Osteoblast (primary cell): ENCODE measurements at regions not wholly inside any gene's neighbourhood (a gene's known extent, or its start where the extent isn't known, plus 50 kb on each side); places are given as distances from the start of the nearest gene placed in this dataset.

Source experiments
- DNase-seq: peaks from one replicate; pipeline ENCODE4 v3.0.0; 2011; ENCODE audit warnings: low spot score, mixed read lengths; ENCODE audit not compliant: insufficient read length; ENCODE audit errors: missing footprints
- H2AFZ ChIP-seq: 2 replicates; pipeline ENCODE4 v1.6.0; 2011; ENCODE audit warnings: mild to moderate bottlenecking, low read length
- H3K27ac ChIP-seq: 2 replicates; pipeline ENCODE4 v1.5.1; 2011; ENCODE audit warnings: mild to moderate bottlenecking, low read depth, low read length, moderate library complexity
- H3K27me3 ChIP-seq: 2 replicates; pipeline ENCODE4 v1.6.0; 2012; ENCODE audit warnings: mild to moderate bottlenecking, control low read depth, inconsistent platforms, low read length, moderate library complexity; ENCODE audit not compliant: insufficient read depth
- H3K36me3 ChIP-seq: 2 replicates; pipeline ENCODE4 v1.5.1; 2011; ENCODE audit warnings: mild to moderate bottlenecking, low read length, control low read depth, moderate library complexity; ENCODE audit not compliant: insufficient read depth
- H3K4me1 ChIP-seq: 2 replicates; pipeline ENCODE4 v1.5.1; 2011; ENCODE audit warnings: mild to moderate bottlenecking, low read length, control low read depth, moderate library complexity; ENCODE audit not compliant: insufficient read depth
- H3K4me2 ChIP-seq: 2 replicates; pipeline ENCODE4 v1.6.0; 2011; ENCODE audit warnings: mild to moderate bottlenecking, low read length; ENCODE audit not compliant: insufficient read depth
- H3K4me3 ChIP-seq: fragments of 200-600 bp; sonication (generic); 3 replicates; pipeline ENCODE4 v1.5.1; 2012; ENCODE audit warnings: mild to moderate bottlenecking, low read length, inconsistent platforms; ENCODE audit not compliant: insufficient read depth
- H3K79me2 ChIP-seq: 2 replicates; pipeline ENCODE4 v1.6.0; 2012; ENCODE audit warnings: mild to moderate bottlenecking, low read length, control low read depth, inconsistent platforms; ENCODE audit not compliant: insufficient read depth
- H3K9me3 ChIP-seq: 2 replicates; pipeline ENCODE4 v1.5.1; 2011; ENCODE audit warnings: low read depth, low read length, control low read depth
- H4K20me1 ChIP-seq: 2 replicates; pipeline ENCODE4 v1.6.0; 2012; ENCODE audit warnings: mild to moderate bottlenecking, low read length, control low read depth; ENCODE audit not compliant: insufficient read depth
- TF ChIP-seq, protein P1 (sequence below): IDR thresholded peaks from 2 replicates; pipeline ENCODE4 v1.5.1; 2011; ENCODE audit warnings: mild to moderate bottlenecking, low read depth, low read length, moderate library complexity; ENCODE audit errors: extremely low read depth

DNA sequence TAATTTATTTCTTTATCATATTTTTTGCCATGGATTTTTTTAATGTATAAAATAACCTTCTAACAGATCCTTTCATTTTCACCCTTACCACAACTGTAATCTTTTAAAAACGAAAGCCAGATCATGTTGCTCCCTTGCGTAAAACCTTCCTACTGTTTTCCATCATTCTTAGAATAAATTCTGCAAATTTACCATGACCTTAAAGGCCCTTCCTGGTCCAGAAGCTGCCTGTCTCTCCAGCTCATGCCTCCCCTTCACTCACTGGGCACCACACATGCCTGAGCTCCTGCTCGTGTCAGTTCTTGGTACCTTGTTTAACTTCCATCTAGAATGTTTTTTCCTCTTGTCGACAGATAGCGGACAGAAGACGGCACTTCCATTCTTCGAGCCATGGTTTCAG lies 245.0 kb upstream of the CDH5 start:
- Histone ChIP-seq H3K79me2 (no peaks in the 10 kb centered on the region), H2AFZ (peak overlapping the region; percentile 73), H3K4me2 (peak overlapping the region; percentile 13), H3K27me3 (no peaks in the 10 kb centered on the region), H3K36me3 (no peaks in the 10 kb centered on the region), H3K9me3 (no peaks in the 10 kb centered on the region), H4K20me1 (no peaks in the 10 kb centered on the region), H3K4me1 (peaks cover 8% of the 10 kb centered on the region), H3K27ac (no peak overlapping the region), H3K4me3 (no peak overlapping the region)
- TF ChIP-seq, protein P1, sequence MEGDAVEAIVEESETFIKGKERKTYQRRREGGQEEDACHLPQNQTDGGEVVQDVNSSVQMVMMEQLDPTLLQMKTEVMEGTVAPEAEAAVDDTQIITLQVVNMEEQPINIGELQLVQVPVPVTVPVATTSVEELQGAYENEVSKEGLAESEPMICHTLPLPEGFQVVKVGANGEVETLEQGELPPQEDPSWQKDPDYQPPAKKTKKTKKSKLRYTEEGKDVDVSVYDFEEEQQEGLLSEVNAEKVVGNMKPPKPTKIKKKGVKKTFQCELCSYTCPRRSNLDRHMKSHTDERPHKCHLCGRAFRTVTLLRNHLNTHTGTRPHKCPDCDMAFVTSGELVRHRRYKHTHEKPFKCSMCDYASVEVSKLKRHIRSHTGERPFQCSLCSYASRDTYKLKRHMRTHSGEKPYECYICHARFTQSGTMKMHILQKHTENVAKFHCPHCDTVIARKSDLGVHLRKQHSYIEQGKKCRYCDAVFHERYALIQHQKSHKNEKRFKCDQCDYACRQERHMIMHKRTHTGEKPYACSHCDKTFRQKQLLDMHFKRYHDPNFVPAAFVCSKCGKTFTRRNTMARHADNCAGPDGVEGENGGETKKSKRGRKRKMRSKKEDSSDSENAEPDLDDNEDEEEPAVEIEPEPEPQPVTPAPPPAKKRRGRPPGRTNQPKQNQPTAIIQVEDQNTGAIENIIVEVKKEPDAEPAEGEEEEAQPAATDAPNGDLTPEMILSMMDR, result no peak
- DNase-seq, result no peak

DNA sequence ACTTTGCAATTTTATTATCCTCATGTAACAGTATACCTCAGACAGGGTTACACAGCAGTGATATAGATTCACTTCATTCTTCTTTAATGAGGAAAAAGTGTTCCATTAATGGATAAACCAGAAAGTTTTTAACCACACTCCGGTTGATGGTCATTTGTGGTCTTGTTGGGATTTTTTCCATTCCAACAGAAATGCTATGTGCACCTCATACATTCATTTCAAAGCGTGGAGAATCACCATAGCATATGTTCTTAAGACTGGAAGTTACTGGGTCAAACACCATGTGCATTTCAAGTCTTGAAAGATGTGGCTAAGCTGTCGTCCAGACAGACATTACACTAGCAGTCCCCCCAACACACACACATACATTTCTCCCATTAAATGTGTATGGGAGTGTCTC lies 245.8 kb upstream of the CDH5 start:
- no peak overlapping the region for H3K4me2 ChIP-seq
- H2AFZ ChIP-seq, result peak overlapping the region; percentile 63
- no peaks in the 10 kb centered on the region for H3K36me3 ChIP-seq
- no peak for DNase-seq
- H3K27ac ChIP-seq, result no peak overlapping the region
- no peak overlapping the region for H3K4me3 ChIP-seq
- H4K20me1 ChIP-seq, result no peaks in the 10 kb centered on the region
- H3K79me2 ChIP-seq, result no peaks in the 10 kb centered on the region
- no peaks in the 10 kb centered on the region for H3K9me3 ChIP-seq
- H3K27me3 ChIP-seq, result no peaks in the 10 kb centered on the region
- peaks cover 14% of the 10 kb centered on the region for H3K4me1 ChIP-seq
- TF ChIP-seq, protein P1, result no peak

DNA sequence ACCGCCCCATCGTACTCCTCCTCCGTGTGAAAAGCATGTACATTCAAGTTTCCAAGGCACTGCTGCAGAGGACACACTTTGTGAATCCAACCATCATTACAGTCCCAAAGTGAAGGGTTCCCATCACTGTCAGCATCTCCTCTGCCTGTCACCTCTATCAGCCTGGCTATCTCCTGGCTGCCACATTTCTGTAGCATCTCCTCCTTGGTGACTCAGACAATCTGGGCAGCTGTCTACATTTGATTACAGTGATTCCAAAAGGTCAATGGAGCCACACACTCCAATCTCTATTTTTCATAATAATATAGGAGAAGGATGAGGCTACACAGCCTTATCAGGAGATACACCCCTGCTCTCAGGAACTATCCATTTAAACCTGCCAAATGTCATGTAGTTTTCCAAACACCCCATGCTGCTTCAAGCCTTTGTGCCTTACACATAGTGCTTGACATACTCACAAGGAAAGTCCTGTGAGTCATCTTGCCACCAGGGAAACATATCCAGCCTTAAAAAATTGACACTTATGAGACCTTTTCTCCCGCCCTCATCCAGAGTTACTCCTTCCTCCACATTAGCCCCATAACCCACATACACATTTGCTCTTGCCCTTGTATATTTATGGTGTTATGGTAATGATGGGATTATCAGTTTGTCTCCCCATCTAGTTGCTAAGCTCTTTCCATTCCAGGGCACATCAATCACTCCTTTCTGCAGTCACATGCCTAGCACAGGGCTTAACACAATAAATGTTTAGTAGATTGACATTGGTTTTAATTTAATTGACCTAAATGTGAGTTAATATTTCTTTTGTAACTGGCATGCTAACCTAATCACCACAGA lies 250.1 kb upstream of the CDH5 start:
- Histone ChIP-seq H3K27me3 (no peaks in the 10 kb centered on the region), H3K36me3 (no peaks in the 10 kb centered on the region), H3K4me2 (peak overlapping the region; percentile 11), H3K79me2 (no peaks in the 10 kb centered on the region), H3K4me3 (no peak overlapping the region), H3K4me1 (peaks cover 14% of the 10 kb centered on the region), H2AFZ (peak overlapping the region; percentile 20), H4K20me1 (no peaks in the 10 kb centered on the region), H3K9me3 (no peaks in the 10 kb centered on the region), H3K27ac (peak overlapping the region; percentile 10)
- TF ChIP-seq, protein P1, result no peak
- peak; percentile 50 for DNase-seq

DNA sequence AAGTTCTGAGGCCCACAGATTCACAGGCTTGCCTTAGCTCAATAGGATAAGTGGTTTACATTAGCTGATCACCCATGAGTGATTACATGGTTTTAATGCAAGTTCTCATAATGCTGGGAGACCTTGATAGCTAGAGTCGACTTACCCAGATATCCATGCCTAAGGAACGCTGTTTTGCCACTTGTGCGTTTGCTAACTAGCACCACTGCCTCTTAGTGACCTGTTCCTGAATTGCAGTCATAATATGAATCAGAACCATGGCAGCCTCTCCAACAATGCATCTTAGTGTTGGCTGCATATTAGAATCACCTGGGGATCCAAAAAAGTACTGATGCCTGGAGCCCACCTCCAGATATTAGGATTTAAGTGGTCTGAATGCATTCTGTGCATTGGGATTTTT lies 251.1 kb upstream of the CDH5 start:
- Histone ChIP-seq H3K36me3 (no peaks in the 10 kb centered on the region), H3K9me3 (no peaks in the 10 kb centered on the region), H3K27ac (no peak overlapping the region), H3K27me3 (no peaks in the 10 kb centered on the region), H3K4me3 (no peak overlapping the region), H3K79me2 (no peaks in the 10 kb centered on the region), H3K4me1 (peaks cover 10% of the 10 kb centered on the region), H3K4me2 (no peak overlapping the region), H4K20me1 (no peaks in the 10 kb centered on the region), H2AFZ (no peak overlapping the region)
- no peak for DNase-seq
- TF ChIP-seq, protein P1, result no peak
